A673 (cell line): ENCODE measurements at regions not wholly inside any gene's neighbourhood (a gene's known extent, or its start where the extent isn't known, plus 50 kb on each side); places are given as distances from the start of the nearest gene placed in this dataset.
A peak's percentile ranks its signal among the peaks of the same experiment; 100 is the strongest.

ENCODE experiments used
- EZH2 ChIP-seq: fragments of 200-600 bp; sonication (generic); IDR thresholded peaks from 2 replicates; pipeline ENCODE4 v1.6.1; 2017; ENCODE audit warnings: borderline replicate concordance, low read depth, mild to moderate bottlenecking, mixed read lengths, antibody characterized with exemption, low read length; ENCODE audit not compliant: poor library complexity, severe bottlenecking
- TF ChIP-seq, protein P1 (sequence below): fragments of 300-800, 200-600 bp; sonication (generic); conservative IDR thresholded peaks from 2 replicates; pipeline ENCODE4 v1.5.1; 2017; ENCODE audit warnings: low read depth, mild to moderate bottlenecking, antibody characterized with exemption, low read length, moderate library complexity, mixed read lengths

DNA sequence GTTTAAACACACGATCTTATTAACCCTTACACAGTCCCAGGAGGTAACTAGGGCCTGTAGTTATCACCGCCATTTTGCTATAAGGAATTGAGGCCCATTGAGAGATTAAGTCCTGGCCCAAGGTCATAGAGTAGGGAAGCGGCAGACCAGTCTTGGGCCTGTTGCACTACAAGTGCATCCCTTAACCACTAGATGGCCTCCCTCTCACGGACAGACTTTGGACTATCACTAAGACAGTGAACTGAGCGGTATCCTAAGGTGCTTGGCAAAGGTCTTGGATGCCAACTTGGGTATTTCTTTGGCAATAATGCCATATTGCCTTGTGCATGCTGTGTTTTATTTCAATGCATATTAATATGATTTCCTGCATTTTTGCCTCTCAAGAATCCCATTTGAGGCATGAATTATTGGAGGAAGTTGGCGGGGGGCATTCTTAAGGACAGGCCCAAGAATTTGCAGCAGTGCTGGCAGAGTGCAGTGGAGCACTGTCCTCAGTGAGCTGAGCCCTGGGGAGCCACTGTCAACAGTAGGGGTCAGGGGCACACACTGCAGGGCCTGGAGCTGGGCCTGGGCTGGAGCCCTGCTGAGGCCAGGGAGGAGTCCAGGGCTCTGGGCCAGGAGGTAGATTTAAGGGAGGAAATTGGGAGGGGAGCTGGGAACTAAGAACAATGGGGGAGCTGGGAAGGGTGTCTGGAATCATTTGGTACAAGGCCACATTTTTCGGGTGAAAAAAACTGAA, 147.4 kb downstream of the SMIM20 start:
- TF ChIP-seq, protein P1, sequence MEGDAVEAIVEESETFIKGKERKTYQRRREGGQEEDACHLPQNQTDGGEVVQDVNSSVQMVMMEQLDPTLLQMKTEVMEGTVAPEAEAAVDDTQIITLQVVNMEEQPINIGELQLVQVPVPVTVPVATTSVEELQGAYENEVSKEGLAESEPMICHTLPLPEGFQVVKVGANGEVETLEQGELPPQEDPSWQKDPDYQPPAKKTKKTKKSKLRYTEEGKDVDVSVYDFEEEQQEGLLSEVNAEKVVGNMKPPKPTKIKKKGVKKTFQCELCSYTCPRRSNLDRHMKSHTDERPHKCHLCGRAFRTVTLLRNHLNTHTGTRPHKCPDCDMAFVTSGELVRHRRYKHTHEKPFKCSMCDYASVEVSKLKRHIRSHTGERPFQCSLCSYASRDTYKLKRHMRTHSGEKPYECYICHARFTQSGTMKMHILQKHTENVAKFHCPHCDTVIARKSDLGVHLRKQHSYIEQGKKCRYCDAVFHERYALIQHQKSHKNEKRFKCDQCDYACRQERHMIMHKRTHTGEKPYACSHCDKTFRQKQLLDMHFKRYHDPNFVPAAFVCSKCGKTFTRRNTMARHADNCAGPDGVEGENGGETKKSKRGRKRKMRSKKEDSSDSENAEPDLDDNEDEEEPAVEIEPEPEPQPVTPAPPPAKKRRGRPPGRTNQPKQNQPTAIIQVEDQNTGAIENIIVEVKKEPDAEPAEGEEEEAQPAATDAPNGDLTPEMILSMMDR: peak; percentile 83
- TF ChIP-seq EZH2: no peak
